ENCODE measurements at regions not wholly inside any gene's neighbourhood (a gene's known extent, or its start where the extent isn't known, plus 50 kb on each side); places are given as distances from the start of the nearest gene placed in this dataset.

DNA sequence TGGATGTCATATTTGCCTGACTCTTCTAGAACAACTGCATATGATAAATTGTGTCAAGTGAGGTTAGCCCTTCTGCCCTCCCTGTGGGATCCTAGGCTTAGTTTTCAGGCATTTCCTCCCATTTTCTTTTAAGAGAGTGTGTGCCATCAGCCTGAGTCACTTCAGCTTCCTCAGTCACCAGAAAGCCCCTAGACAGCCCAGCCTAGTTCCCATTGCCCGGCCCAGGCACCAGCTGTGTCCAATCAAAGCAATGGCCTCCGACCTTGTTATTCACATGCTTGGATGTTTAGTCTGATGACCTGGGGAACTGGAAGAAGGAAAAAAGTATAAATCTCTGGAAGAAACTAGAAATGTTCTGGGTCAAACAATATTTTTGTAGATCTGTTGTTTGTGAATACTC lies 221.9 kb upstream of the LRIG1 start:
- CTCF ChIA-PET = no interaction called here
- Mint-ChIP-seq H3K27ac (no peak overlapping the region), H3K9me3 (ENCODE audit: insufficient read depth) (no peaks in the 10 kb centered on the region), H3K4me3 (no peak overlapping the region), H3K4me1 (no peaks in the 10 kb centered on the region), H3K27me3 (peaks cover 13% of the 10 kb centered on the region)
- Histone ChIP-seq H3K4me1 (ENCODE audit: control insufficient read depth in 2 of 2, insufficient read depth in 2 of 2, low read length in 2 of 2) (no peaks in the 10 kb centered on the region), H2AFZ (ENCODE audit: insufficient read depth, low read depth, low read length, poor library complexity, severe bottlenecking) (no peak overlapping the region), H3K27me3 (replicated peaks in 1 of 4; ENCODE audit: control extremely low read depth in 1 of 4, control insufficient read depth in 3 of 4, insufficient read depth in 4 of 4, low read length in 3 of 4) (peaks cover 0 to 4% (median 2%) of the 10 kb centered on the region in 4 experiments), H3K27ac (ENCODE audit: low read length in 2 of 2) (no peak overlapping the region), H4K20me1 (ENCODE audit: control insufficient read depth, insufficient read depth, low read length, poor library complexity, severe bottlenecking) (no peaks in the 10 kb centered on the region), H3K79me2 (ENCODE audit: control insufficient read depth, insufficient read depth, low read length) (no peaks in the 10 kb centered on the region), H3K4me3 (ENCODE audit: control extremely low read depth in 1 of 5, extremely low read depth in 1 of 5, insufficient read depth in 1 of 5, low read depth in 2 of 5, low read length in 4 of 5) (no peak overlapping the region), H3K9ac (ENCODE audit: low read length) (no peak overlapping the region), H3K4me2 (replicated peaks; ENCODE audit: low read depth, low read length, poor library complexity, severe bottlenecking) (no peak overlapping the region), H3K9me3 (ENCODE audit: control extremely low read depth in 1 of 3, control insufficient read depth in 2 of 3, insufficient read depth in 1 of 3, low read length in 2 of 3) (no peaks in the 10 kb centered on the region), H3K36me3 (replicated peaks in 1 of 2; ENCODE audit: control extremely low read depth in 1 of 2, control insufficient read depth in 1 of 2, extremely low read depth in 1 of 2, insufficient read depth in 2 of 2, low read length in 1 of 2) (no peaks in the 10 kb centered on the region)
- DNase-seq = no peak
- TF ChIP-seq, protein P1, sequence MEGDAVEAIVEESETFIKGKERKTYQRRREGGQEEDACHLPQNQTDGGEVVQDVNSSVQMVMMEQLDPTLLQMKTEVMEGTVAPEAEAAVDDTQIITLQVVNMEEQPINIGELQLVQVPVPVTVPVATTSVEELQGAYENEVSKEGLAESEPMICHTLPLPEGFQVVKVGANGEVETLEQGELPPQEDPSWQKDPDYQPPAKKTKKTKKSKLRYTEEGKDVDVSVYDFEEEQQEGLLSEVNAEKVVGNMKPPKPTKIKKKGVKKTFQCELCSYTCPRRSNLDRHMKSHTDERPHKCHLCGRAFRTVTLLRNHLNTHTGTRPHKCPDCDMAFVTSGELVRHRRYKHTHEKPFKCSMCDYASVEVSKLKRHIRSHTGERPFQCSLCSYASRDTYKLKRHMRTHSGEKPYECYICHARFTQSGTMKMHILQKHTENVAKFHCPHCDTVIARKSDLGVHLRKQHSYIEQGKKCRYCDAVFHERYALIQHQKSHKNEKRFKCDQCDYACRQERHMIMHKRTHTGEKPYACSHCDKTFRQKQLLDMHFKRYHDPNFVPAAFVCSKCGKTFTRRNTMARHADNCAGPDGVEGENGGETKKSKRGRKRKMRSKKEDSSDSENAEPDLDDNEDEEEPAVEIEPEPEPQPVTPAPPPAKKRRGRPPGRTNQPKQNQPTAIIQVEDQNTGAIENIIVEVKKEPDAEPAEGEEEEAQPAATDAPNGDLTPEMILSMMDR (IDR thresholded peaks at IDR 0.05) = no peak
- no peak for TF ChIP-seq EZH2 (IDR thresholded peaks at IDR 0.05; ENCODE audit: borderline replicate concordance, insufficient read depth, low read depth, low read length, poor library complexity, severe bottlenecking)
- no peak for ATAC-seq (ENCODE audit: low read depth)
- intact Hi-C loops (cut with micrococcal nuclease) = no loop called here
- 100% methylated on average over 1 of the region's 2 CpGs for WGBS (ENCODE audit: insufficient coverage)
- POLR2A ChIA-PET = no interaction called here

DNA sequence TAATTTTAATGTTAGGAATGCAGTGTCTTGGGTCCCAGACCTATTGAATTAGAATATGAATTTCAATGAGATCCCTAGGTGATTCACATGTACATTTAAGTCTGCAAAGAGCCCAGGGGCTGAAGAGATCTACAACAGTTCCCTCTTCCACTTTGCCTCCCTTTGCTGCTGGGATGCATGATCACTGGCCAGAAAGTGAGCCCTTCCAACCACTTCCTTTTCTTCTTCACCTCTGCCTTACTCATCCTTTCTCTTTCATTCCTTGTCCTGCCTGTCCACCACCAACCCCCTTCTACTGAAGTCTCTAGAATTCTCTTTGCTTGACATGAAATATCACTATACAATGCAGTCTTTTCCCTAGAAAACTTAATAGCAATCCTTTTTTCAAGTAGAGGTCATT lies 222.4 kb upstream of the LRIG1 start:
- no peaks in the 10 kb centered on the region for H3K9me3 ChIP-seq (ENCODE audit: control extremely low read depth in 1 of 3, control insufficient read depth in 2 of 3, insufficient read depth in 1 of 3, low read length in 2 of 3)
- Mint-ChIP-seq H3K9me3 (ENCODE audit: insufficient read depth) (no peaks in the 10 kb centered on the region), H3K4me3 (no peak overlapping the region), H3K27me3 (peaks cover 17% of the 10 kb centered on the region), H3K27ac (no peak overlapping the region), H3K4me1 (no peaks in the 10 kb centered on the region)
- CTCF ChIA-PET = no interaction called here
- H4K20me1 ChIP-seq (ENCODE audit: control insufficient read depth, insufficient read depth, low read length, poor library complexity, severe bottlenecking) = no peaks in the 10 kb centered on the region
- no peak overlapping the region for H3K27ac ChIP-seq (ENCODE audit: low read length in 2 of 2)
- DNase-seq (no peak), ATAC-seq (ENCODE audit: low read depth) (no peak)
- H3K36me3 ChIP-seq (replicated peaks in 1 of 2; ENCODE audit: control extremely low read depth in 1 of 2, control insufficient read depth in 1 of 2, extremely low read depth in 1 of 2, insufficient read depth in 2 of 2, low read length in 1 of 2) = no peaks in the 10 kb centered on the region
- no peak overlapping the region for H3K4me3 ChIP-seq (ENCODE audit: control extremely low read depth in 1 of 5, extremely low read depth in 1 of 5, insufficient read depth in 1 of 5, low read depth in 2 of 5, low read length in 4 of 5)
- H3K27me3 ChIP-seq (replicated peaks in 1 of 4; ENCODE audit: control extremely low read depth in 1 of 4, control insufficient read depth in 3 of 4, insufficient read depth in 4 of 4, low read length in 3 of 4) = peaks cover 0 to 4% (median 2%) of the 10 kb centered on the region in 4 experiments
- no peaks in the 10 kb centered on the region for H3K79me2 ChIP-seq (ENCODE audit: control insufficient read depth, insufficient read depth, low read length)
- TF ChIP-seq EZH2 (IDR thresholded peaks at IDR 0.05; ENCODE audit: borderline replicate concordance, insufficient read depth, low read depth, low read length, poor library complexity, severe bottlenecking) = no peak
- TF ChIP-seq, protein P1 (IDR thresholded peaks at IDR 0.05) = no peak
- intact Hi-C loops (cut with micrococcal nuclease) = no loop called here
- no peaks in the 10 kb centered on the region for H3K4me1 ChIP-seq (ENCODE audit: control insufficient read depth in 2 of 2, insufficient read depth in 2 of 2, low read length in 2 of 2)
- H2AFZ ChIP-seq (ENCODE audit: insufficient read depth, low read depth, low read length, poor library complexity, severe bottlenecking) = no peak overlapping the region
- no peak overlapping the region for H3K4me2 ChIP-seq (replicated peaks; ENCODE audit: low read depth, low read length, poor library complexity, severe bottlenecking)
- H3K9ac ChIP-seq (ENCODE audit: low read length) = no peak overlapping the region
- POLR2A ChIA-PET = no interaction called here

Measured in B cell (primary cell).